Vagina (tissue), 2 donors: ENCODE measurements at regions not wholly inside any gene's neighbourhood (a gene's known extent, or its start where the extent isn't known, plus 50 kb on each side); places are given as distances from the start of the nearest gene placed in this dataset.

Experiments used
- DNase-seq, 2 donors: peaks; one replicate each; pipeline ENCODE4 v3.0.0-alpha.2; 2017; ENCODE audit errors: extremely low spot score in 2 of 2
- H3K27ac ChIP-seq: fragments of 200-600 bp; sonication (generic); one replicate; pipeline ENCODE4 v1.5.1; 2019
- H3K27me3 ChIP-seq: fragments of 200-600 bp; sonication (generic); one replicate; pipeline ENCODE4 v1.5.1; 2019
- H3K36me3 ChIP-seq, 2 donors: fragments of 200-600 bp; sonication (generic); one replicate each; pipeline ENCODE4 v1.5.1; 2017 to 2019
- H3K4me1 ChIP-seq: fragments of 200-600 bp; sonication (generic); one replicate; pipeline ENCODE4 v1.5.1; 2019
- H3K4me3 ChIP-seq, 2 donors: fragments of 200-600 bp; sonication (generic); 1 replicate in 1 of 2; 2 replicates in 1 of 2; pipeline ENCODE4 v1.5.1; 2016 to 2019
- H3K9me3 ChIP-seq: fragments of 200-600 bp; sonication (generic); one replicate; pipeline ENCODE4 v1.5.1; 2019
- POLR2A ChIP-seq, 2 donors: fragments of 450-650 bp; IDR thresholded peaks; one replicate each; pipeline ENCODE4 v1.6.1; 2017; ENCODE audit warnings: antibody characterized with exemption in 2 of 2, mild to moderate bottlenecking in 2 of 2, moderate library complexity in 2 of 2
- POLR2AphosphoS5 ChIP-seq, 2 donors: sonication (generic); formaldehyde crosslinking; IDR thresholded peaks; one replicate each; pipeline ENCODE4 v1.9.0; 2017; ENCODE audit warnings: antibody characterized with exemption in 2 of 2, mild to moderate bottlenecking in 2 of 2, low read depth in 1 of 2; ENCODE audit not compliant: insufficient read depth in 1 of 2
- intact Hi-C: fragments of 100-400 bp; cut with DNase I; formaldehyde crosslinking; loops from one replicate; pipeline ENCODE4 v1.15.1; 2023
- TF ChIP-seq, protein P1 (sequence below), 3 experiments: fragments of 450-650 bp in 2 of 3; fragments of 200-600 bp in 1 of 3; sonication (generic) in 1 of 3; IDR thresholded peaks; one replicate each; pipeline ENCODE4 v1.5.1; 2017 to 2019; ENCODE audit warnings: antibody characterized with exemption in 3 of 3, mild to moderate bottlenecking in 2 of 3, moderate library complexity in 2 of 3

GRCh38 chr9:14439555-14439954 lies 125.6 kb upstream of the NFIB start:
- Histone ChIP-seq H3K27me3 (no peaks in the 10 kb centered on the region), H3K27ac (no peak overlapping the region), H3K9me3 (no peaks in the 10 kb centered on the region), H3K36me3 (no peaks in the 10 kb centered on the region), H3K4me3 (no peak overlapping the region), H3K4me1 (no peaks in the 10 kb centered on the region)
- DNase-seq: no peak
- TF ChIP-seq, protein P1, sequence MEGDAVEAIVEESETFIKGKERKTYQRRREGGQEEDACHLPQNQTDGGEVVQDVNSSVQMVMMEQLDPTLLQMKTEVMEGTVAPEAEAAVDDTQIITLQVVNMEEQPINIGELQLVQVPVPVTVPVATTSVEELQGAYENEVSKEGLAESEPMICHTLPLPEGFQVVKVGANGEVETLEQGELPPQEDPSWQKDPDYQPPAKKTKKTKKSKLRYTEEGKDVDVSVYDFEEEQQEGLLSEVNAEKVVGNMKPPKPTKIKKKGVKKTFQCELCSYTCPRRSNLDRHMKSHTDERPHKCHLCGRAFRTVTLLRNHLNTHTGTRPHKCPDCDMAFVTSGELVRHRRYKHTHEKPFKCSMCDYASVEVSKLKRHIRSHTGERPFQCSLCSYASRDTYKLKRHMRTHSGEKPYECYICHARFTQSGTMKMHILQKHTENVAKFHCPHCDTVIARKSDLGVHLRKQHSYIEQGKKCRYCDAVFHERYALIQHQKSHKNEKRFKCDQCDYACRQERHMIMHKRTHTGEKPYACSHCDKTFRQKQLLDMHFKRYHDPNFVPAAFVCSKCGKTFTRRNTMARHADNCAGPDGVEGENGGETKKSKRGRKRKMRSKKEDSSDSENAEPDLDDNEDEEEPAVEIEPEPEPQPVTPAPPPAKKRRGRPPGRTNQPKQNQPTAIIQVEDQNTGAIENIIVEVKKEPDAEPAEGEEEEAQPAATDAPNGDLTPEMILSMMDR (IDR thresholded peaks at IDR 0.05): no peak
- no peak for TF ChIP-seq POLR2AphosphoS5 (IDR thresholded peaks at IDR 0.05; ENCODE audit: insufficient read depth in 1 of 2, low read depth in 1 of 2)
- no peak for TF ChIP-seq POLR2A (IDR thresholded peaks at IDR 0.05)
- intact Hi-C loops: no loop called here

- intact Hi-C loops: no loop called here
- Histone ChIP-seq H3K4me1 (peaks cover 4% of the 10 kb centered on the region), H3K27ac (no peak overlapping the region), H3K27me3 (no peaks in the 10 kb centered on the region), H3K4me3 (no peak overlapping the region), H3K9me3 (no peaks in the 10 kb centered on the region), H3K36me3 (no peaks in the 10 kb centered on the region)
- TF ChIP-seq, protein P1 (IDR thresholded peaks at IDR 0.05): no peak
- TF ChIP-seq POLR2A (IDR thresholded peaks at IDR 0.05): no peak
- TF ChIP-seq POLR2AphosphoS5 (IDR thresholded peaks at IDR 0.05; ENCODE audit: insufficient read depth in 1 of 2, low read depth in 1 of 2): no peak
- DNase-seq: no peak
Observed at GRCh38 chr9:14438232-14439021, 124.5 kb upstream of the NFIB start.

DNA sequence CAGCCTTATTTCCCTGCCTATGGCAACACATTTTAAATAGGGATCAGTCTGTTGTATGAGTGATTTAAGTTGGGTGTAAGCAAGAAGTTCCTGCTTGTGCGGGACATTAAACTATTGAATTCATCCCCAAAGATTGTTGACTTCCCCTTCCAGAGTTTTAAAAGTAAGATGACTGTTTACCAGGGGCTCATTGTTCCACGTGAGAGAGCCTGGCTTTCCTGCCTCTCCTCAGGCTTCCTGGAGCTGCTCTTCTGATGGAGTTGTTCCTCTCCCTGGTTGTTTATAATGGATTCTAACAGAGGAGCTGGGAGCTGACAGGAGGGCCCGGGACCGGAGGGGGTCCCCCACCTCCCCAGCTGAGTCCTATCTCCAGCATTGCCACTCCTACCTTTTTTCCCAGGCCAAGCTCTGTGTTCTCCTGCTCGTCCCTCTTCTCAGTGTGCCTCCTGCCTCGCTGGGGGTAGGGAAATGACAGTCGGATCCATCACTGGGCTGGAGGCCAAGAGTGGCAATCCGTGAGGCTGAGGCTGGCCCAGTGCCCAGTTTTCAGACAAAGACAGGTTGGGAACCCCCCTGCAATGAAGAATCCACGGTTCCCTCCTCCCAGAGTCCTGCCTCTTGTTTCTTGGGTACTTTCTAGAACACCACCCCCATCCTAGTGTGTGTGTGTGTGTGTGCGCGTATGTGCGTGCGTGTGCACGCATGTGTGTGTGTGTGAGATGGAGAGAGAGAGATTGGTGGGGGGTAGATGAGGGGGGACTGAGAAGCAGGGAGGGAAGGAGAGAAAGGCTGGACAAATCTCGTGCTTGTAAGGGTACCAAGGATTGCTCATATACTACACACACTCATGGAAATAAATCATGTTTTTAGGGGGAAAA lies 123.7 kb upstream of the NFIB start:
- Histone ChIP-seq H3K4me3 (no peak overlapping the region), H3K4me1 (peaks cover 8% of the 10 kb centered on the region), H3K9me3 (no peaks in the 10 kb centered on the region), H3K27me3 (no peaks in the 10 kb centered on the region), H3K27ac (no peak overlapping the region), H3K36me3 (no peaks in the 10 kb centered on the region)
- intact Hi-C loops: no loop called here
- TF ChIP-seq POLR2A (IDR thresholded peaks at IDR 0.05) (no peak), POLR2AphosphoS5 (IDR thresholded peaks at IDR 0.05; ENCODE audit: insufficient read depth in 1 of 2, low read depth in 1 of 2) (no peak)
- TF ChIP-seq, protein P1 (IDR thresholded peaks at IDR 0.05): no peak
- DNase-seq: no peak

DNA sequence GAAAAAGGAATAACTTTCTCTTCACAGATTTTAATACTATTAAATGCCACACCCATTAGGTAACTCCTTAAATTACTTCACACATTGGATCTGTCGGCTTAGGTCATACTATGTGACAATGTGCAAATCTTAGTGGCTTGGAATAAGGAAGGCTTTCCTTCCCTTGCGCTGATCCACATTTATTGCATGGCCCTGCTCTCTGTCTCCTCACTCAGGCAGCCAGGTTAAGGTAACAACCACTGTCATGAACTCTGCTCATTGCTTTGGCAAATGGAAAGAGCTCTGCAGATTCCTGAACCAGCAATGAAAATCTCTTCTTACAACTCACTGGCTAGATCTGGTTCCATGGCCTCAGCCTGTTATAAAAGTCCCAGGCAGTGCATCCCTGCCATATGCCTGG lies 121.9 kb upstream of the NFIB start:
- Histone ChIP-seq H3K27me3 (no peaks in the 10 kb centered on the region), H3K36me3 (no peaks in the 10 kb centered on the region), H3K4me1 (peaks cover 8% of the 10 kb centered on the region), H3K9me3 (no peaks in the 10 kb centered on the region), H3K27ac (no peak overlapping the region), H3K4me3 (no peak overlapping the region)
- intact Hi-C loops: no loop called here
- no peak for DNase-seq
- TF ChIP-seq POLR2A (IDR thresholded peaks at IDR 0.05) (no peak), POLR2AphosphoS5 (IDR thresholded peaks at IDR 0.05; ENCODE audit: insufficient read depth in 1 of 2, low read depth in 1 of 2) (no peak)

DNA sequence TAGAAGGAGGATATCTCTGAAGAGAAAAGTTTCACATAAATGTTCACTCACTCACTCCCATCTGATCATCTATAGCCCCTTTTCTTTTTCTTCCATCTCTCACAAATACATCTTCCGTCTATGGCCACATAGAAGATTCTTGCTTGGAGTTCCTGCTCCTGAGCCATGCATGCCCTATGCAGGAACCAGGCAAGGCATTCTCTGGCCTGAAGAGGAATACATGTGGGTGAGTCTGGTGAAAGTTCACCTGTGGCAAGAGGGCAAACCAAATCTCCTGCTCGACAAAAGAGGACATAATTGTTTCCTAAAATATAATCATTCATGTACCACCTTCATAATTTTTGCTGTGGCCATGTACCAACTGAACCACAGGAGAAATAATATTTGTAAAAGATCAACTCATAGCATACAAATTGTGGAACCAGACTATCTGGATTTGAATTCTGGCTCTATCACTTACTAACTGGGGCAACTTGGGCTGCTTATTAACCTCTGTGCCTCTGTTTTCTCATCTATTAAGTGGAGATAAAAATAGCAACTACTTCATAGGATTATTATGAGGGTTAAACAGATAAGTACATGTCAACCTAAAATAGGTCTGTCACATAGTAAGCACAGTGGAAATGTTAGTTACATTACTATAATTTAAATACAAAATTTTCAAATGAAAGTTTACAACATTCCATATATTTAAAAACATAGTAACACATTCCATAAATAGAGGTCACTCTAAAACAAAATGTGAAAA lies 121.2 kb upstream of the NFIB start:
- no peak overlapping the region for H3K27ac ChIP-seq
- intact Hi-C loops: no loop called here

More for the DNA sequence above, 121.2 kb upstream of the NFIB start:
- no peaks in the 10 kb centered on the region for H3K9me3 ChIP-seq
- H3K27me3 ChIP-seq: no peaks in the 10 kb centered on the region
- TF ChIP-seq, protein P1 (IDR thresholded peaks at IDR 0.05): no peak
- TF ChIP-seq POLR2A (IDR thresholded peaks at IDR 0.05) (no peak), POLR2AphosphoS5 (IDR thresholded peaks at IDR 0.05; ENCODE audit: insufficient read depth in 1 of 2, low read depth in 1 of 2) (no peak)
- H3K4me3 ChIP-seq: no peak overlapping the region
- H3K4me1 ChIP-seq: peaks cover 8% of the 10 kb centered on the region
- no peaks in the 10 kb centered on the region for H3K36me3 ChIP-seq
- no peak for DNase-seq
